Ovary (tissue), 3 donors: ENCODE measurements at regions not wholly inside any gene's neighbourhood (a gene's known extent, or its start where the extent isn't known, plus 50 kb on each side); places are given as distances from the start of the nearest gene placed in this dataset.

ENCODE experiments used
- CTCF ChIP-seq, 3 donors: fragments of 450-650 bp in 2 of 3; fragments of 200-600 bp in 1 of 3; IDR thresholded peaks; one replicate each; pipeline versions ENCODE4 v1.5.1 to v1.8.0; 2016 to 2022; ENCODE audit warnings: antibody characterized with exemption in 3 of 3, mild to moderate bottlenecking in 1 of 3
- EP300 ChIP-seq: sonication (generic); formaldehyde crosslinking; IDR thresholded peaks from one replicate; pipeline ENCODE4 v1.6.1; 2017; ENCODE audit warnings: antibody characterized with exemption
- POLR2A ChIP-seq: fragments of 450-650 bp; IDR thresholded peaks from one replicate; pipeline ENCODE4 v1.6.1; 2017; ENCODE audit warnings: antibody characterized with exemption, mild to moderate bottlenecking, moderate library complexity
- donor health status: DM: no; HTN: no; CAD: no.

- no peak for TF ChIP-seq POLR2A
- TF ChIP-seq CTCF (IDR thresholded peaks at IDR 0.05): no peak
- no peak for TF ChIP-seq EP300
Measured at GRCh38 chr2:66761826-66762225, 326.9 kb downstream of the MEIS1 start.
